ENCODE measurements at regions not wholly inside any gene's neighbourhood (a gene's known extent, or its start where the extent isn't known, plus 50 kb on each side); places are given as distances from the start of the nearest gene placed in this dataset.

DNA sequence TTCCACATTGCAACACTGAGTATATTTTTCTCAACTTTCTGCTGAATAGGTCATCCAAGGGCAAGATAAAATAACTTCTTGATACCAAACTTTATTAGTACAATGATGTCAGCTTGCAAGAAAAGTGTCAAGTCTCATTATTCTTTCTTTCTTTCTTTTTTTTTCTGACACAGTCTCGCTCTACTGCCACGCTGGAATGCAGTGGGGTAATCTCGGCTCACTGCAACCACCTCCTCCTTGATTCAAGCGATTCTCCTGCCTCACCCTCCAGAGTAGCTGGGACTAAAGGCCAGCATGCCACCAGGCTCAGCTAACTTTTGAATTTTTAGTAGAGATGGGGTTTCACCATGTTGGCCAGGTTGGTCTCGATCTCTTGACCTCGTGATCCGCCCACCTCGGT lies 523.4 kb downstream of the FSCB start:
- Histone ChIP-seq H4K91ac (ENCODE audit: insufficient read depth, low read depth, low read length) (no peak overlapping the region), H4K5ac (ENCODE audit: low read depth, low read length) (no peak overlapping the region), H3K9ac (ENCODE audit: low read depth, low read length) (no peak overlapping the region), H3K56ac (ENCODE audit: extremely low read depth, insufficient read depth, low read length) (no peak overlapping the region), H3K9me1 (ENCODE audit: insufficient read depth, low read length) (no peaks in the 10 kb centered on the region), H4K20me1 (ENCODE audit: insufficient read depth, low read length) (no peaks in the 10 kb centered on the region), H2AK9ac (replicated peaks; ENCODE audit: low read depth, low read length, poor library complexity) (no peak overlapping the region), H2BK15ac (ENCODE audit: low read depth, low read length) (no peak overlapping the region), H2BK5ac (ENCODE audit: low read depth, low read length, poor library complexity, severe bottlenecking) (no peak overlapping the region), H3K4me3 (ENCODE audit: insufficient read depth, low read depth, low read length) (no peak overlapping the region), H3K27me3 (ENCODE audit: control insufficient read depth, insufficient read depth, low read length) (no peaks in the 10 kb centered on the region), H3K4ac (ENCODE audit: low read depth, low read length) (no peak overlapping the region), H3K9me3 (ENCODE audit: control insufficient read depth, insufficient read depth, low read length) (peaks cover 7% of the 10 kb centered on the region), H2BK120ac (ENCODE audit: low read depth, low read length) (no peak overlapping the region), H3K4me1 (ENCODE audit: control insufficient read depth, insufficient read depth, low read length) (no peaks in the 10 kb centered on the region), H2AFZ (replicated peaks; ENCODE audit: low read length, poor library complexity) (no peak overlapping the region), H4K8ac (ENCODE audit: low read depth in 2 of 2, low read length in 2 of 2) (no peak overlapping the region), H2AK5ac (ENCODE audit: low read depth, low read length) (no peak overlapping the region), H3K36me3 (ENCODE audit: control insufficient read depth, insufficient read depth, low read length) (no peaks in the 10 kb centered on the region), H3K23ac (ENCODE audit: low read depth, low read length) (no peak overlapping the region), H3K79me1 (ENCODE audit: low read depth in 1 of 2, low read length in 2 of 2) (no peaks in the 10 kb centered on the region), H3K18ac (ENCODE audit: low read depth, low read length) (no peak overlapping the region), H3K4me2 (ENCODE audit: low read depth, low read length) (no peak overlapping the region), H3K27ac (ENCODE audit: insufficient read depth, low read length) (no peak overlapping the region), H3K14ac (replicated peaks; ENCODE audit: low read depth, low read length) (no peak overlapping the region), H2BK20ac (ENCODE audit: low read depth, low read length) (no peak overlapping the region)
- intact Hi-C loops (cut with micrococcal nuclease), result no loop called here
- ChIA-PET POLR2A (ENCODE audit: unreplicated experiment) (no interaction called here), CTCF (no interaction called here)
- ATAC-seq (ENCODE audit: low read depth), result no peak
- no peak for DNase-seq
- TF ChIP-seq BHLHE40 (IDR thresholded peaks at IDR 0.05; ENCODE audit: low read depth, low read length) (no peak), SMC3 (IDR thresholded peaks at IDR 0.05; ENCODE audit: low read depth, low read length) (no peak)
- in situ Hi-C loops (cut with MboI; ENCODE audit: low sequenced_read_pairs), result no loop called here
- WGBS, 2 experiments (ENCODE audit: extremely low coverage in 2 of 2, insufficient read length in 1 of 2), result no CpG with 5 or more reads among the region's 8 CpGs
- dilution Hi-C loops (cut with HindIII; ENCODE audit: low sequenced_read_pairs, unreplicated experiment), result no loop called here
- no TSS peak for BruUV-seq (replicated peaks)
